Stimulated activated CD4-positive, alpha-beta T cell treated with anti-CD3 and anti-CD28 coated beads, TNF-alpha, amount 100 ng/mL, for 4 hours (primary cell): ENCODE measurements at regions not wholly inside any gene's neighbourhood (a gene's known extent, or its start where the extent isn't known, plus 50 kb on each side); places are given as distances from the start of the nearest gene placed in this dataset.
"Not testable (repeated sequence)": the region's sequence is repeated elsewhere in the genome, so short reads cannot be mapped to it uniquely, and the experiment has no call there.

Experiments used
- DNase-seq, 3 experiments: peaks; one replicate each; pipeline ENCODE4 v3.0.0-alpha.2; 2020; ENCODE audit warnings: low read depth in 3 of 3

DNA sequence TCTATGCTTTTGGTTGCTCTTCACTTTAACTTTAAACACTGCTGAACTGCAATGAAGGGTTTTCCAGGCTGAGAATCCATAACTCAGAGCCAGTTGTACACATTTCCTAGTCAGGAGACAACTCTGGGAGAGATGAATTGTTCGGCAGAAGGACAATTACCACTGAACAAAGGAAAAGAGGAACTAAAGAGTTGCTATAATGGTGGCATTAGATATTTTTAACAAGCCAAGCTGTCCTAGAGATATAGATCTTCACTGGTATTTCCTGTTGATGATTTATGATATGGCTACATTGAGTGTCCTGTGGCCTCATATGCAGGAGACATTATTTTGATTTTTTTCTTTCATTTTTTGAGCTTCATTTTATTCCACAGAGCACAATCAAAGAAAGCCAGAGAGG is 219.1 kb upstream of the PCSK5 start:
- DNase-seq: no peak

DNA sequence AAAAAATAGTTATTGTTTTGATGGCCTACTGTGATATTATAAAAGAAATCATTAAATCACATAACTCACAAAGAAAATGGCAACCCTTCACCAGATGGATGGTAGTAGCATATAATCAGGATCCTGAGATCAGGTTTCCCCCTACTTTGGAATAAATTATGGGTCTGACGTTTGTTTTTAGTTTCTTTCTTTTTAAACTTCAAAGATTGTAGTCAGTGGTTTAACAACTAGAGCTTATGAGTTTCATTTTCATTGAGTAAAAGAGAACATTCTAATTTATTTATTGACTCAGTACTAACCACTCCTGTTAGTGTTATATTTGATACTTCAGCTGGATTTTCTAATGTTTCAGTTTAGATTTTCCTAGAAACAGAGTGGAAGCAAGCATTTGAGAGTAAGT is 218.0 kb upstream of the PCSK5 start:
- no peak for DNase-seq

DNA sequence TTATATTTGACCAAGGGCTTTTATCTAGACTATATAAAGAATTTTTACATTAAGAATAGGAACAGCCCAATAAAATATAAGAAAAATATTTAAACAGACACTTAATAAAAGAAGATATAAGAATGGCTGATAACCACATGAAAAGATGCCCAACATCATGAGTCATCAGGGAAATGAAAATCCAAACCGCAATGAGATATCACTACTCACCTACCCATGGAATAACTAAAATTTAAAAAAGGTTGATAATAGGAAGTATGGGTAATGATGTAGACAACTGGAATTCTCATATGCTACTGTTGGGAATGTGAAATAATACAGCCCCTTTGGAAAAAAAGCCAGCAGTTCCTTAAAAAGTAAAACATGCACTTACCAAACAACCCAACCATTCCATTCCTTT is 206.9 kb upstream of the PCSK5 start:
- no peak for DNase-seq

DNA sequence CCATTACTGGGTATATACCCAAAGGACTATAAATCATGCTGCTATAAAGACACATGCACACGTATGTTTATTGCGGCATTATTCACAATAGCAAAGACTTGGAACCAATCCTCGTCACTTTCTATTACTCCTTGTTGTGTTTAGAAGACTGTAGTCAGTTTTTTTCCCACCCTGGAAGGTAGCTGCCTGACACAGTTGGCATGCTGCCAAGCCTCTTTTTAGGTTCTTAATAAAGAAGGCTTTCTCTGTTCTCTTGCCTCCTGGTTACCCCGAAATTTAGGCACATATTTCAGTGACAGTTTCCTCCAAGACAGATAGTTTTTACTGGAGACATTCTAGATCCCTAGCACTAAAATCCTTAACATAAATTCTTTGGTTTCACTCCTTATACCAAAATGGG is 205.4 kb upstream of the PCSK5 start:
- no peak for DNase-seq

DNA sequence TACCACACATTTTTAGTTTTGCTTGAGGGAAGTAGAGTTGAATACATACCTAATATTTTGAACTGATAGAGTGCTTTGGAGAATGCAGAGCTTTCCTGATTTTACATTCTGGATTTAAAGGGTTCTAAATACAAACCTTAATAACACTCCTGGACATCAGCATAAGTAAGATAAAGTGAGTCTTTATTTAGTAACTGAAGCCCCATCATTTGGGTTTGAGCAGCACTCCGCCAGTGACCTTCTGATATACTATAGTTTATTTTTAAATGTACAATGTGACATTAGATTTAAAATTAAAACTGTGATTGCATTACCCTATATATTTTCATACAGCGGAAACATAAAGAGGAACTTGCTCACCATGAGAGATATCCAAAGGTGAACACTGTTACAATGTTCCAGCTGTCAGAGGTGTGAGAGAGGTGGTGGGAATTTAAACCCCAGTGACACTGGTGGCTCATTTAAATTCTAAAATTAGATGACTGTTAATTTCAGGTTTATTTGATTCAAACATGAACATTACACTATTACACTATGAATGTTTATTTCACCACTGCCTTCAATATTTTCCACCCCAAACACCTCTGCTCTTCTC is 203.0 kb upstream of the PCSK5 start:
- DNase-seq: no peak

DNA sequence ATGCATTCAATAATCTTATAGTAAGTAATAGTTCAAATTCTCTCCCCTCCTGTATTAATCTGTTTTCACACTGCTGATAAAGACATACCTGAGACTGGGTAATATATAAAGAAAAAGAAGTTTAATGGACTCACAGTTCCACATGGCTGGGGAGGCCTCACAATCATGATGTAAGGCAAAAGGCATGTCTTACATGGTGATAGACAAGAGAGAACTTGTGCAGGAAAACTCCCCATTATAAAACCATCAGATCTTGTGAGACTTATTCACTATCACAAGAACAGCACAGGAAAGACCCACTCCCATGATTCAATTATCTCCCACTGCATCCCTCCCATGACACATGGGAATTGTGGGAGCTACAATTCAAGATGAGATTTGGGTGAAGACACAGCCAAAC is 199.9 kb upstream of the PCSK5 start:
- DNase-seq: not testable (repeated sequence)

DNA sequence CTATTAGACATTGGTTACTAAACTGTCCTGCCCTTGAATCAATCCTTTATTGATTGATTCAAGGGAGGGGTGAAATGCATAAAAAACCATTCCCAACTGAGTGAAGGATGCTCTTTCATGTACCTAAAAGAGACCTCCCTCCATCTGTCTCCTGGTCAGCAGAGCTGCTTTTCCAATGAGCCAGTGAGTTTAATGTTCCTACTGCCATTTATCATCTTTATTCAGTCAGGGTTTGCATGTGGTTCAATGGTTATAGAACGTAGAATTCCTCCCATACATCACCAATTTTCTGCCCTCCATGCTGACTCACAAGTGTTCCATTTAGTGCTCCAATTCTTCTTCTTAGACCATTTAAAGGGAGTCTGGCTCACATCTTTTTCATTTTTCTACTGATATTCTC is 199.1 kb upstream of the PCSK5 start:
- DNase-seq: no peak

DNA sequence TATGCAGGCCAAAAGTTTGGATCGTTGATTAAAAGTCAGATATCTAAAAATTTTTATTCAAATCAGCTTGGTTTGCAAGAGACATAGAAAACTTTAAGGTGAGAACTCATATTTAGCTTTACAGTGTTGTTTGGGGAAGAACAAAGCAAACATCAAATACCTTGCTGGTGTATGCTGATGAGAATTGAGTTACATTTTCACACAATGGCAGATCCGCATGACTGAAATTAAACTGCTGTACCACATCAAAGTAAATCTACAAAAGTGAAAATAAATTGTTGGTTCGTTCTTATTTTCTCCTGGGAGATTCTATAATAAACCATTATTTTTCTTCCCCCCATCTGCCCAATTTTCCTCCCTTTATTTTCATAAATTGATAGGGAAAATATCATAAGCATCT is 198.2 kb upstream of the PCSK5 start:
- no peak for DNase-seq

DNA sequence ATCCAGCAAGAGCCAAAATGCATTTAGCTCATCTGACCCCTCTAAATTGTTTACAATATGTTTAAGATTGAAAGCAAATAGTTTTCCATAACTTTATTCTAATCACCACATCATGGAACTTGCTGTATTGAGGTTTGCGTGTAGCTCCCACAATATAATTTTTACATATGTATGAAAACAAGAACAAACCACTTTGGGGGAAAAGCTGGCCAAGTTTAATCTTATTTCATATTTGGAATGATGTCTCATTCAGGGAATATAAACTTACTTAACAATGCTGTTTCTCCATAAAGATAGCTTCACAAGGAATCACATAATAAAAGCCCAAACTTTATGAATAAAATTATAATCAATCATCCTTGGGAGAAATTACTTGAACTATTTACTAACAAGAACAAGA is 194.6 kb upstream of the PCSK5 start:
- no peak for DNase-seq

DNA sequence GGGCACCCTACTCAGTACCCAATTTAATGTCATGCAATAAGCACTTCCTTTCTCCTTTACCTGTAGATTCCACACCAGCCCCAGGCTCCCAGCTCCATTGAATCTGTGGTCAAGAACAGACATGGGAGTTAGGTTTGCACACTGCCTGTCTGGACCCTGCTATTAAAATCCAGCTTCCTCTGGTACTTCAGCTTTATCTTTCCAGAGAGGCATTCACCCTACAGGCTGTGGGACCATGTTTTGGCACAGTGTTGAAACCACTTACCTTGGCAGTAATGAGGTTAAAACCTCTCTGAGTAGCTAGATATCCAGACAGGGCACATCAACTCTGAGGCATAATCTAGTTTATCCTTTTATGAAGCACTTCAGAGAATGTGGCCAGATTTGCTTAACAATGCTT is 191.5 kb upstream of the PCSK5 start:
- DNase-seq: no peak

DNA sequence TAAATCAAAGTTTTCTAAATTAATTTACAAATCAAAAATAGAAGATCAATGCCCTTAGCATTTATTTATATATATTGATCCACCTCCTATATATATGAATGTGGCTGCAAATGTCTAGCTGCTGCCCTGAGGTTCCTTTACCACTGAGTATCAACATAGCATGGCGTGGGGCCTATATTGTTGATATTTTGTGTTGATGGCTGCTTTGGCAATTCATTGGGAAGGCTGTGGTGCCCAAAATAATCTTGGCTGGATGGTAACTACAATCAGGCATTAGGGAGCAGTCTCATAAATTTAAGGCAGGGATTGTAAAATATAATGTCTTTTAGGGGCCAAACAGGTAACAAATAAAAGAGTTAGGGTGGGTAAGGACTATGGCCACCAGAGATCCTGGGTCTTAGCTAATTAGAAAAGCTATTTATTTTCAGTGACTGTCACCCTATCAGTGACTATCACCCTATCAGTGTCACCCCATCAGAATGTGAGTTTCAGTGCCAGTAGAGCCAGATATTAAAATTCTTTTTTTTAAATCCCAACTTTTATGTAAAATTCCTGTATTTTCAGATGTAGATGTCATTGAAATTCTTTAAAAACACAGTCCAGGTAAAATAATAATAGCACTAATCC is 190.7 kb upstream of the PCSK5 start:
- no peak for DNase-seq

DNA sequence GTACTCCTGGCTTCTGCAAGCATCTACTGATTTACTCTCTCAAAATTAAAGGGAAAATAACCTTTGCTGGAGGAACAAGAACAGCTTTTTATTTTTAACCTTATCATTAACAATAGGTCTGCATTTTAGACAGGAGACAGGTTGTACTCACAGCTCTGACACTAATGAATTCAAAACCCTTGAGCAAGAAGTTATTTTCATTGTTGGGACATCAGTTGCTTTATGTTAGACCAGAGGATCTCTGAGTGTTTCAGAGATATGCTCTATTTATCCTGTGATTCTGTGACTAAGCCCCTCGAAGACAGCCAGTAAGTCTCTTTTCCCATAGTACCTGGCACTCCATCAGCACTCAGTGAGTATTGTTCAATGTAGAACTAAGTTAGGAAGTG is 190.2 kb upstream of the PCSK5 start:
- no peak for DNase-seq

DNA sequence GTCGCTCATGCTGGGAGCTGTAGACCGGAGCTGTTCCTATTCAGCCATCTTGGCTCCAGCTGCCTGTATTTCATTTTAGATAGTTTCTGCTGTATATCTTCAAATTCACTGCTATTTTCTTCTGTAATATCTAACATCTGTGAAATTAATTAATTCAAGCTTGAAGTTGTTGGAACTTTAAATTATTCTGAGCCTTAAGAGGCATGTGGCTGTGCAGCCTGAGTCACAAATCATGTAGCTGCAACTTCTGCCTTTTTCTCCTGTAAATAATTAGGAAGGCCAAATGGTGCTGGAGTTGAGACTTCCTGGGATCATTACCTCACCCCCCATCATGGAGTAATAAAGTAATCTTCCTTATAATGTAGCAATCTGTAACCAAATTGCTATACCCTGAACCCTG is 183.3 kb upstream of the PCSK5 start:
- no peak for DNase-seq

DNA sequence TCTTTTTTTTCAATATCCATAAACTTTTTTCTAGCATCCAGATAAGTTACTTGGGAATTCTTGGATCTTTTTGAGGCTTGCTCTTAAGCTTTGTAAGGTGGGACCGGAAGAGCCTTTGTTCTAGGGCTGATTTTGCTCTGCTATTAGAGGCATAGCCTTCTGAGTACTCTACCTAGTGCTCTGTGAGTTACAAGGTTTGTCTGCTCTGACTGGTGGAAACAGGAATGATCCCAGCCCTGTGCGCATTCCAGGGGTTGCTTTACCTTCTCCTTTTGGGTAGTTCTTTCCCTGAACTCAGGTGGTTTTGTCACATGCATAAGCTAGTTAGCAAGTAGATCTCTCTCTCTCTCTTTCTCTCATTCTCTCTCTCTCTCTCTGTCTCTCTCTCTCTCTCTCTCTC is 180.8 kb upstream of the PCSK5 start:
- DNase-seq: no peak

DNA sequence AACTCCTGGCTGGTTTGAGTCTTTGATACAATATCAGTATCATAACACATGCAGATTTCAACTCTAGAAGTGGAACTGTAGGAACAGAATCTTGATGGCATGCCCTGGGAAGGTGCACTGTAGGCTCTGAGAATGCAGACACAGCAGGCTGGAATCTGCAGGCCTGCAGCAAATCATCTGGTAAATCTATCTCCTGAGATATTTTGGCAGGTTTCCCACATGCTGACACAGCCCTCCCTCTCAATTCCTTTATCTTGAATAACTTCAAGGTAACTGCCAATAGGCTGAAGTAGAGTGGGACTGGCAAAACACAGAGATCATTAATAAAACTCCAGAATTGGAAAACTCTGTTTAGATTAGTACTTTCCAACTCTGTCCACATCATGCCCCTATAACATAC is 177.8 kb upstream of the PCSK5 start:
- DNase-seq: no peak

DNA sequence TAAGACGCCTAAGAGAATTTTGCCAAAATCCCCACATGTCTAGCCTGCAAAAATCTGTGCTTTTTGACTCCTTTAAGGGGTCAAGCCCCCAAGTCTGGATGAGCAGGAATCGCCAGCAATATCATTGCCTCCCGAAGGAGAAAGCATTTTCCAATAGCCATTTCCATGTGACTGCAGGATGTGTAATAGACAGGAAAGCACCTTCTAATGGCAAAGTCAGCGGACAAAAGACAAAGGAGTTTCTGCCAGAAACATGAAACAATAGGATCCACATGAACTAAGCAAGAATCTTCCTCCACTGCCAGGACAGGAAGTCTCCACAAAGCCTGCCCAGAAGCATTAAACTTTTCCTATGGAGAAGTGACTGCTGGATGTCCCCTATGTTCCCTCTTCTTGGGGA is 177.1 kb upstream of the PCSK5 start:
- DNase-seq: no peak

DNA sequence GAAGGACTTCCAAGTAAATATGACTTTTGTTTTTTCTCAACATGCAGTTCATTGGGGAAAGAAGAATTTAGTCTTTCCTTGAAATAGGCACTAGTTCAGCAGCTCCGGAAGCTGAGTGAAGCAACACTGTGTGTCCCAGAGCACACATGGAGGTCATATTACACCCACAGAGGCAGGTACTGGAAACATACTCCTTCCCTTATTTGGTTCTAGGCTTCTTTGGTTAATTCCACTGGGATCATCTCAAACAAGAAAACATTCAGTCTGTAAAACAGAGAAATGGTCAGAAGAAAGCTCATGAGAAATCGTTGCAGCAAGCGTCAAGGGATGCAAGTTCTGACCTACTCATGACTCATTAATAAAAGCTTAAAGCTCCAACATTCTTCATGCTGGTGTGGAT is 175.1 kb upstream of the PCSK5 start:
- DNase-seq: no peak

DNA sequence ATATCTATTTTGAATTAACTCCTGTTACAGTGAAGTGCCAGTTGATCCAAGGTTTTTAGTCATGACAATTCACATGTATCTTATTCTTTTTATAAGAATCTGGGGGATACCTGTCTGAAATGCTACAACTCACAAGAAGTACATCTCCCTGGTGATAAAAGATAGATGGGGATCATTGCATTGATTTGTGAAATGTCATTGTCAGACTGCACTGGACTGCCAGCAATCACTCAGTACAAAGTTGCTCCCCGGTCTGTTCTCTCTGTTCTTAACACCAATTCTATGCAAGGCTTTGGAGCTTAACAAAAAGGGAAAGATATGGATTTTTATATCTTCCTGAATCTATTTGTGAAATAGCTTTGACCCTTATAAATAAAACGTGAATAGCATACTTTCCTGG is 171.8 kb upstream of the PCSK5 start:
- no peak for DNase-seq

DNA sequence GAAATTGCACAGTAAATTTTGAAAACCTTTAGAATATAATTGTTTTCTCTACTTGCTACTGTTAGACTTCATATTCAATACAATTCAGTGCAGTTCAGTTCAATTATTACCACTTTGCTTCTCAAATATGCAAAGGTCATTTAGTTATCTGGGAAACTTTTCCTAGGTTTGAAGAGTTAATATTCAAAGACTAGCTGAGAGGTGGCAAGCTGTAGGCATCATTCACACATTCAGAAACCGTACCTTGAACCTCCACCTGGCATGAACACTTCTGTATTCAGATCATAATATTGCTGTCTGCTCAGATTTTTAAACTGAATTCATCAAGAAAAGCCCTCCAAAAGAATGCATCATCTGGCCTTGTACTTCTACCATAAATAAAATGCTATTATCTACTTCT is 162.1 kb upstream of the PCSK5 start:
- no peak for DNase-seq

DNA sequence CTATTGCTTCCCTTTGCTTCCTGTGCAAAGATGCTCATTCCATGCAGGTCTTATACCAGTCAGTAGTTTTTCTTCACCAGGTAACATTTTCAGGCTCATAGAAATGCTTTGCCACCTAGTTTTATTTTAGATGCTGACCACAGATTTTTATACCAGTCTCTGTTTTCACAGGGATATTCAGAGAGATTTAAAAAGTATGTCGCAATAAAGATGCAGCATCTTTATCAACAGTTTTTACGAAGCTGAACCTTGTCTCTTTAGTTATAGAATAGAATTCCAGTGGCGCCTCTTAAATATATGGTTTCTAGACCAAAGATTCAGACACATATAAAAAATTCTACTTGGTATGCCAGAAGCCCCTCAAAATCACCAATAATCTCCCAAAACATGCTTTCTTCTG is 155.7 kb upstream of the PCSK5 start:
- no peak for DNase-seq

DNA sequence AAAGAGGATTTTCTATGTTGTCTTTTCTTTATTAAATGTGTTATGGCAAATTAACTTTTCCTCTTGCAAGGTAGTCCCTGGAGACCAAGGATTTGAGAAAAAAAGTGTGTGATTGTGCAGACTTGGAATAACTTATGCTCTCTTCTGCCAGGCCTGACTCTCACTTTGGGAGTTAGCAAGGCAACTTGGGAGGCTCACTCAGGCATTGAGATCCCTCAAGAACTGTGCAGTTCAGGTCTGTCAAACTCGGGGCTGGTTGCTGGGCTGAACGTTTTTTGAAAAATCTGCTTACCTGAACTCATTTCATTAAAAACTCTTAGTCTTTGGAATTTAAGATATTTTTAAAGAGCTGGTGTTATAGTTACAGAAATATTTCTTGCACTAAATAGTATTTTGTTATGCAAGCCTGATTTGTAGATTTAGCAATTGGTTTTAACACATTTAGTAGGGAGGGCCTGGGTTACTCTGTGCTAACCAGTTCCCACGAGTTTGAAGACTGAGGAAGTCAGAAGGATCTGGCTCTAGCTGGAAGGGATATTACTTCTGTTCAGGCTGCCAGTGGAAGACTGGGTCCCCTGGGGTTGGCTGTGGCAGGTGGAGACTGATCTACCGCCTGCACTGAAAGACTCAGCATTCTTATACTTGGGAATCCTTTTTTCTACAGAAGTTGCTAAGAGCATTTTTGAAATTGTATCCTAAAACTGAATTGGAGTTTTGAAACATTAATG is 150.4 kb upstream of the PCSK5 start:
- DNase-seq: no peak

DNA sequence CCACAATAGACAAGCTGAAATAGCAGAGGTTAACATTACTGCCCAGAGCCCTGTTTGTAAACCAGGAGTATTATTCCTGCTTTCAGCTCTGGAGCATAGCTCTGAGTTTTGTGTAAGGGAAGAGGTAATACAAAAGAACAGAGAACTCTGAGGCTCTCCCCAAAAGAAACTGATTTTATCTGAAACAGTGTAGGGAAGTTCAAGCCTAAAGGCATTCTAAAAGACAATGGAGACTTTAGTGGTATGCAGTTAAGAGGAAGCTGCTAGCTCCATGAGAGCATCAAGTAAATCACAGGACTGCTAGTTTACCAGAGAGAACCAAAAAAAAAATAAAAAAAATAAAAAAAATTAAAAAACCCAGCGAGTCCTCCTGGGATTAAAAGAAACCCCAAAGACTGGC is 146.6 kb upstream of the PCSK5 start:
- no peak for DNase-seq

DNA sequence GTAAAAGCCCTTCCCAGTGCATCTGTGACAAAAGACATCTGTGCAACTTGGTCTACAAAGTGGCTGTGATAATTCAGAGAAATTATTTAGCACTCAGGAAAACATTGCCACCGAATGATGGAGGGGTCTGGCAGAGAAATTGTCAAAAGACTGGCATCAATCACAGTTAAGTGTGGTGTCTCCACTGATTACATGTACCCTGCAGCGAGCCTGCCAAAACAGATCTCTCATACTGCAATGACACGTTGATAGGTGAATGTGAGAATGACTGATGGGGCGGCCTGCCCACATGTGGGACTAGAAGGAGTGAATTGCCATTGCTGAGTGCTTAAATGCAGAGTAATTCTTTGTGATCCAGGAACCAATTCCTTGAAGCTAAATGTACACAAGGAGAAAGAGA is 136.4 kb upstream of the PCSK5 start:
- no peak for DNase-seq

DNA sequence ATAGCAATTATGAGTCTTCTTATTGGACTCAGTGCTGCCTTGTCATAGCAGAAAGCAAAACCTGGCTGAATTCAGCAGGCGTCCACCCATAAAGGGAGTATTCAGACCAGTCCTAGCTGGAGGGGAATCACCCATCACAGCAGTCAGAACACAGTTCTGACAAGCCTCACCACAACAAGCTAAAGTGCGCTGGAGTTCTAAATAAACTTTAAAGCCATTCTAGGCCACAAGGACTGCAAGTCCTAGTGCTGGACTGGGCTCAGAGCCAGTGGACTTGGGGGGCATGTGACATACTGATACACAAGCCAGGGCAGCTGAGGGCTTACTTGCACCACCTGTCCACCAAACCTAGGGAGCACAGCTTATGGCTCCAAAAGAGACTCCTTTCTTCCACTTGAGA is 115.3 kb upstream of the PCSK5 start:
- DNase-seq: no peak
